A673 (cell line): ENCODE measurements at regions not wholly inside any gene's neighbourhood (a gene's known extent, or its start where the extent isn't known, plus 50 kb on each side); places are given as distances from the start of the nearest gene placed in this dataset.

Source experiments
- EZH2 ChIP-seq: fragments of 200-600 bp; sonication (generic); IDR thresholded peaks from 2 replicates; pipeline ENCODE4 v1.6.1; 2017; ENCODE audit warnings: borderline replicate concordance, low read depth, mild to moderate bottlenecking, mixed read lengths, antibody characterized with exemption, low read length; ENCODE audit not compliant: poor library complexity, severe bottlenecking
- TF ChIP-seq, protein P1 (sequence below): fragments of 300-800, 200-600 bp; sonication (generic); conservative IDR thresholded peaks from 2 replicates; pipeline ENCODE4 v1.5.1; 2017; ENCODE audit warnings: low read depth, mild to moderate bottlenecking, antibody characterized with exemption, low read length, moderate library complexity, mixed read lengths

DNA sequence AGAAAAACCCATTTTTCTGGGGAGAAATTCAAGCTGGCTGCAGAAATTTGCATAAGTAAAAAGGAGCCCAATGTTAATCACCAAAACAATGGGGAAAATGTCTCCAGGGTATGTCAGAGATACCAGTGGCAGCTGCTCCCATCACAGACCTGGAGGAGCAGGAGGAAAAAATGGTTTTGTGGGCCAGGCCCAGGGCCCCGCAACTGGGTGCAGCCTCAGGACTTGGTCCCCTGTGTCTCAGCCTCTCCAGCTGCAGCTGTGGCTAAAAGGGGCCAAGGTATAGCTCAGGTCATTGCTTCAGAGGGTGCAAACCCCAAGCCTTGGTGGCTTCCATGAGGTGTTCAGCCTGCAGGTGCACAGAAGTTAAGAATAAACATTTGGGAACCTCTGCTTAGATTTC, 536.4 kb upstream of the FRG1 start:
- TF ChIP-seq, protein P1, sequence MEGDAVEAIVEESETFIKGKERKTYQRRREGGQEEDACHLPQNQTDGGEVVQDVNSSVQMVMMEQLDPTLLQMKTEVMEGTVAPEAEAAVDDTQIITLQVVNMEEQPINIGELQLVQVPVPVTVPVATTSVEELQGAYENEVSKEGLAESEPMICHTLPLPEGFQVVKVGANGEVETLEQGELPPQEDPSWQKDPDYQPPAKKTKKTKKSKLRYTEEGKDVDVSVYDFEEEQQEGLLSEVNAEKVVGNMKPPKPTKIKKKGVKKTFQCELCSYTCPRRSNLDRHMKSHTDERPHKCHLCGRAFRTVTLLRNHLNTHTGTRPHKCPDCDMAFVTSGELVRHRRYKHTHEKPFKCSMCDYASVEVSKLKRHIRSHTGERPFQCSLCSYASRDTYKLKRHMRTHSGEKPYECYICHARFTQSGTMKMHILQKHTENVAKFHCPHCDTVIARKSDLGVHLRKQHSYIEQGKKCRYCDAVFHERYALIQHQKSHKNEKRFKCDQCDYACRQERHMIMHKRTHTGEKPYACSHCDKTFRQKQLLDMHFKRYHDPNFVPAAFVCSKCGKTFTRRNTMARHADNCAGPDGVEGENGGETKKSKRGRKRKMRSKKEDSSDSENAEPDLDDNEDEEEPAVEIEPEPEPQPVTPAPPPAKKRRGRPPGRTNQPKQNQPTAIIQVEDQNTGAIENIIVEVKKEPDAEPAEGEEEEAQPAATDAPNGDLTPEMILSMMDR, result no peak
- no peak for TF ChIP-seq EZH2
